ENCODE measurements at regions not wholly inside any gene's neighbourhood (a gene's known extent, or its start where the extent isn't known, plus 50 kb on each side); places are given as distances from the start of the nearest gene placed in this dataset.
A peak's percentile ranks its signal among the peaks of the same experiment; 100 is the strongest.

- no peak for DNase-seq (ENCODE audit: low spot score)
Measured at GRCh38 chr2:225340923-225341322, 58.6 kb upstream of the NYAP2 start.

GRCh38 chr2:225337183-225337582 lies 62.3 kb upstream of the NYAP2 start:
- no peak for DNase-seq (ENCODE audit: low spot score)

DNA sequence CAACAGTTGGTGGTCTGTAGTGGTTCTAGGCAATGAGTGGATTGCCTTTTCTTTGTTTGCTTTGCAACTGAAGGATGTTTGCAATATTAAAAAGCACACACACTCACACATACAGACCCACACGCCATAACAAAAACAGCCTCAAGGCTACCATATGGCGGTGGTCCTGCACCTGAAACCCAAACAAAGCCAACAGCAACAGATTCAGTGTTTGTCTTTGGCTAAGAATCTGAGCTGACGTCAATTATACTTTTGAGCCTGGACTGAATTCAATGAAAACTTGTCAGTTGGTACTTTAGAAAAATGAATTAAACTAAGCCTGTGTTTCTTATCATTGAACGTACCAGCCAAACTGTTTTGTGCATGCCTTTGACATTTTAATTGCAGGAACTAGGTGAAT lies 65.0 kb upstream of the NYAP2 start:
- no peak for DNase-seq (ENCODE audit: low spot score)

GRCh38 chr2:225328192-225328591 lies 71.3 kb upstream of the NYAP2 start:
- DNase-seq (ENCODE audit: low spot score) = no peak

DNA sequence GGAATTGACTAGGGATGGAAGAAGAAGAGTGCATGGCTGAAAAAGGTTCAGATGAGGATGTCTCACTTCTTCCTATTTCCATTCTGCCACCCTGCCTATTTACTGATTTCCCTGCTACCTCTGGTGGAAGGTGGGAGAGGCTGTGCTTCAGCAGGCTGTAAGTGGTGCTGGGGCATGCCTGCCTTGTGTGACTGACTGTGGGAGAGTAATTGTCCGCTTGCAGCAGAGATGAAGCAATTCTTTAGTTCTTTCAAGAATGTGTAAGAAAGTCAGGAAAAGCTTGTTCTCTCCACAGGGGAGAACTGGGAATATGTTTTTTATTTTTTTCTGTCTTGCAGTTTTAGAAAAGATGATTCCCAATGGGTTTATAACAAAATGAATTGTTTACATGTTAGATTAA lies 72.5 kb upstream of the NYAP2 start:
- no peak for DNase-seq (ENCODE audit: low spot score)

DNA sequence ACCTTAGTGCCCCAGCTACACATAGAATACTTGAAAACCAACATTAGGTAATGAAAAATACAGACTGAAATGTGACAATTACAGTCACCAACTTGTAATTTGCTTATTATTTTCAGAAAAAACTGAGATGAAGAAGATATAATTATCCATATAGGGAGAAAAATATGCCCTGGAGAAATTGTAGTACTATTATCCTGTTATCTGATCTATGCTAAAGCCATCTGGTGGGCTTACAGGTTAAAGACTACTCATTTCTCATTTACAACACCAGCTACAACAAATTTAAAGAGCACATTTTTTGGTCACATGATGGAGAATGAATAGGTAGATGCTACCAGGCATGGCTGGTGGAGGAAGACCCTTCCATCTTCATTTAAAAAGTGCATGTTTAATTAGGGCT lies 79.6 kb upstream of the NYAP2 start:
- DNase-seq (ENCODE audit: low spot score) = no peak

DNA sequence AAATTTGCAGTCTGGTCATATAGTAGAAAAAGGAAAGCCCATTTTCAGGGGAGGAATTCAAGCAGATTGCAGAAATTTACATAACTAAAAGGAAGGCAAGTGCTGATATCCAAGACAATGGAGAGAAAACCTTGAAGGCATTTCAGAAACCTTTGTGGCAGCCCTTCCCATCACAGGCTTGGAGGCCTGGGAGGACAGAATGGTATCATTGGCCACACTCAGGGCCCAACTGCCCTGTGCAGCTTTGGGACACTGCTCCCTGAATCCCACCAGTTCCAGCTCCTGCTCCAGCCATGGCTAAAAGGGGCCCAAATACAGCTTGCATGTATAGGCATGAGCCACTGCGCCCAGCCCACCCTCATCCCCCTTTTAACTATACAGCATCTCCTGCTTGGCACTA lies 81.1 kb upstream of the NYAP2 start:
- no peak for DNase-seq (ENCODE audit: low spot score)

DNA sequence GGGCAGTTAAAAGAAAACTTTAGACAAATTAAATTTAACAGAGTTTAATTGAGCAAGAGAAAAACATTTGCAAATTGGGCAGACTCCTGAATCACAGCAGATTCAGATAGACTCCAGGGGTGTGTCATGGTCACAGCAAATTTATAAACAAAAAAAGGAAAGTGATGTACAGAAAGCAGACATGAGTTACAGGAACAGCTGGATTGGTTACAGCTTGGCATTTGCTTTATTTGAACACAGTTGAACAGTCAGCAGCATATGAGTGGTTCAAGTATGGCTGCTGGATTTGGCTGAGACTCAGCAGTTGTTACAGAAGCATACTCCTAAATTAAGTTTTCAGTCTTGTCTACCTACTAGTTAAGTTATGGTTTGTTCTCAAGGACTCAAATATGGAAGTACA lies 82.3 kb upstream of the NYAP2 start:
- no peak for DNase-seq (ENCODE audit: low spot score)

DNA sequence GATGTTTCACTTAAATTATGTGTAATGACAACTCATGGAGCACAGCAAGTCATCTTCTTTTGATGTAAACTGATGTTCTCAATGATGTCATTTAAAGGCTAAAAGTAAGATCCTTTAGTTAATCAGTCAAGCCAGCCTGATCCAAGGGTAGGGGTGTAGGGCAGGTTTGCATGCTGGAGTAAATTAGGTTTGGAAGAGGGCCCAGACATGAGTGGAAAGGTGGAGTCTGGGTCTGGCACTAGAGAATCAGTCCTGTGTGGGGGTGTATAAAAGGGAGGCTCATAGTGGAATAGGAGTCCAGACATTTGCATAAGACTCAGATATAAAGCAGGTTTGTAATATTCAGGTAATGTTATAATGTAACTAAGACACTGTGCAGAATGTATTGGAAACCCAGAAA lies 88.8 kb upstream of the NYAP2 start:
- no peak for DNase-seq (ENCODE audit: low spot score)

DNA sequence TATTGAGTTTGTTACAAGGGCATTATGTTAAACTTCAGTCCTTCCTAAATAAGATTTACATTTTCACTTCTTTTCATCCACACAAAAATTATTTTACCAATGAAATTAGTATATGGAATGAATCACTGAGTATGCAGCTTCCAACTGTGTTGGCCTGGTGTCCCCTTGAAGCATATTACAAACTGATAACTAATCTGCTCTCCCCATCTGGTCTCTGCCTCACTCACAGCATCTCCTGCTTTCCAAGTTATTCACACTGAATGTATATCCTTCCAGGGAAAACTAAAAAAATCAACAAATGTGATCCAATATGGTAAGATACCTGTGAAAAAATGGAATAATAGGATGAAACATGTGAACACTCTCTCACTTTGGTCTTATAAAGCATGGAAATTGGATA lies 90.0 kb upstream of the NYAP2 start:
- no peak for DNase-seq (ENCODE audit: low spot score)

- DNase-seq (ENCODE audit: low spot score) = no peak
Measured at GRCh38 chr2:225296951-225297350, 102.6 kb upstream of the NYAP2 start.

- DNase-seq (ENCODE audit: low spot score) = no peak
Measured at GRCh38 chr2:225295102-225295501, 104.4 kb upstream of the NYAP2 start.

DNA sequence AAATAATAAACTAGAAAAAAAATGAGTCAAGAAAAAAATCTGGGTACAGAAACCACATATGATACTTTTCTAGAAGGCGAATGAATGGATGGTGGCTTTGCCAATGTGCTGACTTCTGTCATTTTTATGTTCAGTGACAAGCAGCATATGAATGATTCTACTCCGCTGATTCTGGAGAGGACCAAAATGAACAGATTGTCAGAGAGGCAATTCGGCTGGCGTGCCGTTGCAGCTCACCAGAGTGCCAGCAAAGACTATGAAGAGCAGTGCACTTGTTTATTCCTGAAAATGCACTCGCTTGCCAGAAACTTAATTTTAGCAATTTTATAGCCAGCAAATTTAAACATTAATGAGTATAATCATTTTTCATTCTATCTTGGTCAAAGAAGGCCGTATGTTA lies 105.9 kb upstream of the NYAP2 start:
- DNase-seq (ENCODE audit: low spot score) = no peak

- DNase-seq (ENCODE audit: low spot score) = no peak
Measured at GRCh38 chr2:225290757-225291400, 108.6 kb upstream of the NYAP2 start.

- no peak for DNase-seq (ENCODE audit: low spot score)
Measured at GRCh38 chr2:225289659-225290058, 109.9 kb upstream of the NYAP2 start.

GRCh38 chr2:225288986-225289385 lies 110.5 kb upstream of the NYAP2 start:
- no peak for DNase-seq (ENCODE audit: low spot score)

- peak; percentile 3 for DNase-seq (ENCODE audit: low spot score)
Measured at GRCh38 chr2:225282858-225283710, 116.4 kb upstream of the NYAP2 start.

DNA sequence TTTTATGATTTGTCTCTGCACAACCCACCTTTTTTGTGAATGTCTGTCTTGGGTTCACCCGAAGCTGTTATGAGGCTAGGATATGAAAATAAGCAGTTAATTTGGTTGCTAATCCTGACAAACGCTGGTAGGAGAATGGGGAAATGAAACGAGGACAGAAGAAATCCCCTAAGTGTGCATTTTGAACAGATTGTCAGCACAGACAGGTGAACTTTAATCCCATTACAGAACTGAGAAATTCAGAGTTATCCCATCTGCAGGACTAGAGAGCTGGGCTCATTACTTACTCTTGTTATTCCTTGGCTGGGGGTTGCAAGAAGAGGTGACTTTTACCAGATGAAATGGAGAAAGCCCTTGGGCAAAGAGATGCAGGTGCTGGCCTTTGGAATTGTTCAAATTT lies 123.3 kb upstream of the NYAP2 start:
- DNase-seq (ENCODE audit: low spot score) = no peak

GRCh38 chr2:225275443-225275842 lies 124.1 kb upstream of the NYAP2 start:
- DNase-seq (ENCODE audit: low spot score) = no peak

DNA sequence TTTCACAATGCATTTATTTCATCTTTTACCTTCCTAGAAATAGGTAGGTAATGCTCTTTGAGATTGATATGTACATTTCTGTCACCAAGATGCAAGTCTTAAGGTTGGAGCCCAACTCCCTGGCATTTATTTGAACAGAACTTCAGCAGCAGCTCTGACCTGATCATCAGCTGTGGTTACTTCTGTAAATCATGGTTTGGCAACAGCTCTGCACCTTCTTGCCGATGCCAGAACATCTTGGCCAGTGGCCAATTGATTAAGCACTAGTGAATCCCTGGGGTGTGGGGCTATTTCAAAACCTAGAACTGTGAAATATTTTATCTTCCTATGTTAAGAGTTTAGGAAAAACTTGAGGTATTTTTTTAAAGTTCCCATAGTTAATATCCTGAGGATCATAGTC lies 124.8 kb upstream of the NYAP2 start:
- no peak for DNase-seq (ENCODE audit: low spot score)

DNA sequence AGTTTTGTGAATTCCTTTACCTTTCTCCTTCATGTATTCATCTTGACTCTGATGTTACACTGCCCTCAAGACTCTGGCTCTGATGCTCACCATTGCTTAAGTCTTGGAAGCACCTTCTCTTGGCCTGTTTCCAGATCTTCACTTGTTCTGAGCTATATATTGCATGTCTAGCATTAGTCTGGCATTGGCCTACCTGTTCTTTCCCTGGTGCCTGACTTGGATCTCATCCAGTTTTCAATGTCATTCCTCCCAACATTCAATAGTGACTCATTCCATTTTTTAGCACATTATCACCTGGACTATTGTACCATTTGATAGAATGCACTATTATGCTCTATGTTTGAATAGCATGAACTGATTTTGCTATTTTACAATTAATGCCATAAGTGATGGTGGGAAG lies 127.3 kb upstream of the NYAP2 start:
- DNase-seq (ENCODE audit: low spot score) = no peak

- DNase-seq (ENCODE audit: low spot score) = peak; percentile 42
Measured at GRCh38 chr2:225270861-225271260, 128.6 kb upstream of the NYAP2 start.

- no peak for DNase-seq (ENCODE audit: low spot score)
Measured at GRCh38 chr2:225270053-225270452, 129.5 kb upstream of the NYAP2 start.

GRCh38 chr2:225254363-225254762 lies 145.1 kb upstream of the NYAP2 start:
- no peak for DNase-seq (ENCODE audit: low spot score)

All from kidney capillary endothelial cell (primary cell).